HG03175 (cell line): ENCODE measurements at regions not wholly inside any gene's neighbourhood (a gene's known extent, or its start where the extent isn't known, plus 50 kb on each side); places are given as distances from the start of the nearest gene placed in this dataset.

Source experiments
- ATAC-seq: cut with Tn5 transposase; IDR thresholded peaks from one replicate; pipeline ENCODE4 v1.9.1; 2021; ENCODE audit warnings: mild to moderate bottlenecking, moderate library complexity; ENCODE audit not compliant: unreplicated experiment

DNA sequence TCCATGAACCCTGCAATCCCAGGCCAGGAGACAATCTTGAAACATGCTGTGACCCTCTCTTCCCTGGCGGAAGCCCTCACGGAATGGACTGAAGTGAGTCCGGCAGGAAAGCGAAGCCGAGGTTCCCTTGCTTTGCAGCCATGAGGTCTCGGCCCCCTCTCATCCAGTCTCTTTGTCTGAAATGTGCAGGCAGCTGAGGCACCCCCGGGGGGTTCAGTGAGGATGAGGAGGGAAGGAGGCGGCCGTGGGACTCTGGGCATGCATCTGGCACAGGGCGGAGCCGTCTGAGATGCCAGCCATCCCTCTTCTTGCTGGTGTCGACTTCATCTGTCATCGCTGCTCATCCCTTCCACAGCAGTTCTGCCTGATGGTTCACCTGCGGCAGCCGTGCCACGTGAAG lies 1485.7 kb downstream of the BRD1 start:
- no peak for ATAC-seq

- no peak for ATAC-seq
These were observed 1486.7 kb downstream of the BRD1 start for GRCh38 chr22:48340727-48341709.

DNA sequence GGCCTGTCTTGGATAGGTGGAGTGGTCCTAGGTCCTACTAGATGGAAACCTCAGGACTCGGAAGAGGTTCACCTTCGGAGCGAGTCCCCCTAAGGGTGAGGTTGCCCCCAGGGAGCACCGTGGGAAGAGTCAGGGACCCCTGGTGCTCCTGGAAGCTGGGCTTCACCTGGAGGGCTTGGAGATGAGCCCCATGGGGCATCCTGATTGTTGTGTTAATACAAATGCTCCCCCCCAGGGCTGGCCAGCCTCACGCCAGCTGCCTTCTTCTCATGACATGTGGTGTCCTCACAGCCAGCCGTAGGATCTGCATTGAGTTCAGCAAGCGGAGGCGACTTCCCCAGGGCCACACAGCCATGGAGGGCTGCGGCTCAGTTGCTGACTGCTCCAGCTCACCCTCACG lies 1487.5 kb downstream of the BRD1 start:
- no peak for ATAC-seq

- no peak for ATAC-seq
These were observed 1488.6 kb downstream of the BRD1 start for GRCh38 chr22:48338793-48339705.

DNA sequence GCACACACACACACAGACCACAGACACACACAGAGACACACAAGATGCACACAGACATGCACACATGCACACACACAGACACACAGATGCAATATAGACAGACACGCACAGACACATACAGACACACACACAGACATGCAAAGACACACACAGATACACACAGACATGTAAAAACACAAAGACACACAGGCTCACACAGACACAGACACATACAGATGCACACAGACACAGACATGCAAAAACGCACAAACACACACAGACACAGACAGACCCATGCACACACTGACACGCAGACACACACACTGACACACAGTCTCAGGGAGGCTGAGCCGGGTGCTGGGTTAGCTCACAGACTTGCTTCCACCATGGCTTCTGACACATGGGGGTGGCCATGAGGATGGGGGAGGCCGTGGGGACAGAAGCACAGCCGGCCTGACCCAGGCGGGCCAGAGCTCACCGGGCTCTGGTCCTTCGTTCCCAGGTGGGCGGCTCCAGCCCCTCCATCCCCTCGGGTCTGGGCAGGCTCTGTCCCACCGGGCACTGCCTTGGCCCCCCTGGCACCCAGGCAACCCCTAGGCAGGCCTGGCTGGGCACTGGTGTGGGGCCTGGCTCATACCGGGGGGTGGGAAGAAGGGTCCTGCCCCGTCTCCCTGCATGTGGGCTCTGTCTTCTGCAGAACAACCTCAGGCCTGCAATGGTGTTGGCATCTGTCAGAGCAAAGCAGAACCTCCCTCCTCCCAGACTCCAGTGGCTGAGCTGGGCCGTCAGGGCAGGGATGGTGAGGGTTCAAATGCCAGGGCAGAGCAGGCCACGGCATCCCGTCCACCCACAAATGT lies 1489.5 kb downstream of the BRD1 start:
- ATAC-seq: no peak

DNA sequence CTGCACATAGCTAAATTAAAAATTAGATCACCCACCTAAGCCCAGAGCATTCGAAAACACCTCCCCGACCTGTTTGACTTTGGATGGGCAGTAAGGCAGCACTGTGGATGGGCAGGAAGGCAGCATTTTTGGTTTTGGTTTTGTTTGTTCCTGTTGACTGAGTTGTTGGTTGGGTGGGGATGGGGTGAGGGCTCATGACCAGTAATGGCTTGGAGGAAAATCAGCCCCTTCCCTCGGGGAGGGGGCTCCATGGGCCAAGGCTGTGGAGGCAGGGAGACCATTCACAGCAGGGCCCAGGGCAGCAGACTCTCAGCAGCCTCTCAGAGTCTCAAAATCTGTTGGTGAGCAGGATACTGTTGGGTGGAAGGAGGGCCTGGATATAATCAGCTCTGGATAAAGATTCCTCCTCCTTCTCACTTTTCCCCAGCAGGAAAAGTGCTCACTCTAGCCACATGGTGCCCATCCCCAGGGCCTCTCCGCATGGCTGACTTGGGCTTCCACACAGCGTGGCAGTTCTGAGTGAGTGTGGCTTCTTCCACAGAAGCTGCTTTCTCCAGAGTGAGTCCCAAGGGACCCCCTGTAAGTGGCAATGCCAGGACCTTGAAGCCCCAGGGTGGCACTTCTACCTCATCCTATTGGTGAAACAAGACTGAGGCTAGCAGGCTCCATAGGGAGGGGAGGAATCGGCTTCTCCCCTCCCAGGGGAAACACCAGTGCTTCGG lies 1491.2 kb downstream of the BRD1 start:
- ATAC-seq: no peak

- ATAC-seq: no peak
These were observed 1492.1 kb downstream of the BRD1 start for GRCh38 chr22:48335442-48336139.

- no peak for ATAC-seq
These were observed 1492.7 kb downstream of the BRD1 start for GRCh38 chr22:48334971-48335370.

- ATAC-seq: no peak
These were observed 1493.6 kb downstream of the BRD1 start for GRCh38 chr22:48333816-48334735.

DNA sequence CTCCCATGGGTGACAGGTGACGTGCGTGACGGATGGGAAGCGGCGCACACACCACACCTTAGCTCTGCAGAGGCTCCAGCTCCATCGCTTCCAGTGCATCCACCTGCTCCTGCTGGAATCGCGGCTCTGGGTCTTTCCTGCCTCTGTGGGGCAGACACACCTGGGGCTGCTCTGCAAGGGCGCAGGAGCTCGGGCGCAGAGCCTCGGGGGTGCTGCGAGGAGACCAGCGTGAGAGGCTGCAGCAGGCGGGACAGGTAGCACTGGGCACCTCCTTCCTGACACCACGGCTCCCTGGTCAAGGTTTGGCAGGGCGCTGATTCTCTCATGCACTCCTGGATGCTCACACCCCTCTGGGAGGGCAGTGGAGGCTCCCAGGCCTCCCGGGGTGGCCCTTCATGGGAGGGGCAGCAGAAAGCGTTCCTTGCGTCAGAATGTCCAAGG lies 1494.3 kb downstream of the BRD1 start:
- ATAC-seq: no peak

- ATAC-seq: no peak
These were observed 1495.0 kb downstream of the BRD1 start for GRCh38 chr22:48332438-48333322.

GRCh38 chr22:48331691-48332220 lies 1495.9 kb downstream of the BRD1 start:
- no peak for ATAC-seq

GRCh38 chr22:48331266-48331665 lies 1496.4 kb downstream of the BRD1 start:
- ATAC-seq: no peak

DNA sequence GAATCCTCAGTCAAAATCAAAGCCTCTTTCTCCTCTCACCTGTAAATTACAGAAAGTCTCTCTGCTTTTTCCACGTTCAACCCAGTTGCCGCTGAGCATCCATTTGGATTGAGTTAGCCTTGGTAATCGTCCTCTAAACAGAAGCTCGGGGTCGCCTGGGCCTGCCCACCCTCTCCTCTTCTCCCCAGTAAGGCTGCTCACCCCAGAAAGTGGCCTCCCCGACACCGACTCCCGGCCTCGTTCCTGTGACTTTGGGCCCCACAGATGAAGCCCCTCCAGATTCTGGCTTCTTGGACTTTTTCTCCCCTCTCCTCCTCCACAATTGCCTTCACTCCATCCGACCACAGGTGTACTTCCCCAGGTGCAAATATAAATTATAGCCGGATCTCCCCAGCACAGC lies 1500.0 kb downstream of the BRD1 start:
- no peak for ATAC-seq

- no peak for ATAC-seq
These were observed 1503.9 kb downstream of the BRD1 start for GRCh38 chr22:48323746-48324145.

GRCh38 chr22:48322907-48323306 lies 1504.8 kb downstream of the BRD1 start:
- no peak for ATAC-seq

DNA sequence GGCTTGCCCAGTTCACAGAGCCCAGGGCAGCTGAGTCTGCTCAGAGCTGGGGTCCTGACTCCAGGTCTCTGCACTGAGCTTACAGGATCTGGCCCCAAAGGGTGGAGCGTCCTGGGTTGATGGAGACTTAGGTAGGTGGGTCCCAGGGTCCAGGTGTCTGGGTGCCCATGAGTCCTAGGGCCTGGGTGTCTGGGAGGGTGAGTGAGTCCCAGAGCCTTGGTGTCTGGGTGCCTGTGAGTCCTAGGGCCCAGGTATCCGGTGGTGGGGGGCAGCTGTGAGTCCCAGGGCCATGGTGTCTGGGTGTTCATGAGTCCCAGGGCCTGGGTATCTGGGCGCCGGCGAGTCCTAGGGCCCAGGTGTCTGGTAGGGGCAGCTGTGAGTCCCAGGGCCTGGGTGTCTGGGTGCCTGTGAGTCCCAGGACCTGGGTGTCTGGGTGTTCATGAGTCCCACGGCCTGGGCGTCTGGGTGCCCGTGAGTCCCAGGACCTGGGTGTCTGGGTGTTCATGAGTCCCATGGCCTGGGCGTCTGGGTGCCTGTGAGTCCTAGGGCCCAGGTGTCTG lies 1505.6 kb downstream of the BRD1 start:
- ATAC-seq: no peak
